ENCODE measurements at regions not wholly inside any gene's neighbourhood (a gene's known extent, or its start where the extent isn't known, plus 50 kb on each side); places are given as distances from the start of the nearest gene placed in this dataset.

- no peaks in the 10 kb centered on the region for H3K27me3 ChIP-seq
Observed at GRCh38 chr14:34243001-34243400, 219.0 kb downstream of the SPTSSA start.

GRCh38 chr14:34241185-34241711 lies 220.8 kb downstream of the SPTSSA start:
- 36 to 66% methylated on average over 3 of the region's 3 CpGs for WGBS, 2 donors (ENCODE audit: low coverage in 1 of 2)
- no peak overlapping the region for H3K27ac ChIP-seq
- H3K9me3 ChIP-seq = no peaks in the 10 kb centered on the region
- ATAC-seq = no peak
- H3K4me3 ChIP-seq = no peak overlapping the region
- TF ChIP-seq EP300 (IDR thresholded peaks at IDR 0.05) (no peak), POLR2AphosphoS5 (IDR thresholded peaks at IDR 0.05) (no peak)
- TF ChIP-seq, protein P1, sequence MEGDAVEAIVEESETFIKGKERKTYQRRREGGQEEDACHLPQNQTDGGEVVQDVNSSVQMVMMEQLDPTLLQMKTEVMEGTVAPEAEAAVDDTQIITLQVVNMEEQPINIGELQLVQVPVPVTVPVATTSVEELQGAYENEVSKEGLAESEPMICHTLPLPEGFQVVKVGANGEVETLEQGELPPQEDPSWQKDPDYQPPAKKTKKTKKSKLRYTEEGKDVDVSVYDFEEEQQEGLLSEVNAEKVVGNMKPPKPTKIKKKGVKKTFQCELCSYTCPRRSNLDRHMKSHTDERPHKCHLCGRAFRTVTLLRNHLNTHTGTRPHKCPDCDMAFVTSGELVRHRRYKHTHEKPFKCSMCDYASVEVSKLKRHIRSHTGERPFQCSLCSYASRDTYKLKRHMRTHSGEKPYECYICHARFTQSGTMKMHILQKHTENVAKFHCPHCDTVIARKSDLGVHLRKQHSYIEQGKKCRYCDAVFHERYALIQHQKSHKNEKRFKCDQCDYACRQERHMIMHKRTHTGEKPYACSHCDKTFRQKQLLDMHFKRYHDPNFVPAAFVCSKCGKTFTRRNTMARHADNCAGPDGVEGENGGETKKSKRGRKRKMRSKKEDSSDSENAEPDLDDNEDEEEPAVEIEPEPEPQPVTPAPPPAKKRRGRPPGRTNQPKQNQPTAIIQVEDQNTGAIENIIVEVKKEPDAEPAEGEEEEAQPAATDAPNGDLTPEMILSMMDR (IDR thresholded peaks at IDR 0.05) = no peak
- no peaks in the 10 kb centered on the region for H3K27me3 ChIP-seq
- H3K4me1 ChIP-seq = peaks cover 1 to 30% (median 3%) of the 10 kb centered on the region in 3 donors
- no peaks in the 10 kb centered on the region for H3K36me3 ChIP-seq

More at GRCh38 chr14:34243001-34243400, 219.0 kb downstream of the SPTSSA start:
- WGBS, 2 donors (ENCODE audit: low coverage in 1 of 2) = 100% methylated on average over 1 of the region's 1 CpG
- Histone ChIP-seq H3K4me3 (no peak overlapping the region), H3K4me1 (peaks cover 0 to 20% (median 0%) of the 10 kb centered on the region in 3 donors), H3K36me3 (no peaks in the 10 kb centered on the region), H3K9me3 (no peaks in the 10 kb centered on the region), H3K27ac (no peak overlapping the region)
- ATAC-seq = no peak
- TF ChIP-seq, protein P1 (IDR thresholded peaks at IDR 0.05) = no peak
- TF ChIP-seq EP300 (IDR thresholded peaks at IDR 0.05) = no peak
- no peak for TF ChIP-seq POLR2AphosphoS5 (IDR thresholded peaks at IDR 0.05)
- TF ChIP-seq POLR2A (IDR thresholded peaks at IDR 0.05) = no peak

DNA sequence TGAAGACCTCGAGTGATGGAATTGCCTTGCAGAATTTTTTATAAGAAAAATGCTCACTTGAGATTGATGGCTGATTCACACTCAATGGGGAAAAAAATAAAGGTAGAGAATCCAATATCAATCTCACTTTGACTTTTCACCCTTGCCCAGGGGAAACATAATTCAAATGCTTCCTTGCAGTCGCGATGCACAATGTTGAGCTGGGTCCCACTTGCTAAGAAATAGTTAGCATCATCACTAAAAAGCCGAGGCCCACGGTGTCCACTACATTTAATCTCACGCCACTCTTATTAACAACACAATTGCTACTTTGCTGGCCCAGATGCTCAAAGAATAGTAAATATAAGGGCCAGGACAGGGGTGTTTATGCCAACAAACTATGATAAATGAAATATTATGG lies 223.4 kb downstream of the SPTSSA start:
- TF ChIP-seq EP300 (IDR thresholded peaks at IDR 0.05) (no peak), POLR2AphosphoS5 (IDR thresholded peaks at IDR 0.05) (no peak), POLR2A (IDR thresholded peaks at IDR 0.05) (no peak)
- TF ChIP-seq, protein P1 (IDR thresholded peaks at IDR 0.05) = no peak
- peaks cover 5 to 56% (median 16%) of the 10 kb centered on the region in 3 donors for H3K4me1 ChIP-seq
- WGBS, 2 donors (ENCODE audit: low coverage in 1 of 2) = 78% methylated on average over 6 of the region's 6 CpGs
- no peak for ATAC-seq
- no peaks in the 10 kb centered on the region for H3K27me3 ChIP-seq
- no peaks in the 10 kb centered on the region for H3K9me3 ChIP-seq
- H3K4me3 ChIP-seq = no peak overlapping the region
- H3K27ac ChIP-seq = peak overlapping the region in 3 of 4 donors; percentile 6 to 86 (median 71)
- H3K36me3 ChIP-seq = no peaks in the 10 kb centered on the region

DNA sequence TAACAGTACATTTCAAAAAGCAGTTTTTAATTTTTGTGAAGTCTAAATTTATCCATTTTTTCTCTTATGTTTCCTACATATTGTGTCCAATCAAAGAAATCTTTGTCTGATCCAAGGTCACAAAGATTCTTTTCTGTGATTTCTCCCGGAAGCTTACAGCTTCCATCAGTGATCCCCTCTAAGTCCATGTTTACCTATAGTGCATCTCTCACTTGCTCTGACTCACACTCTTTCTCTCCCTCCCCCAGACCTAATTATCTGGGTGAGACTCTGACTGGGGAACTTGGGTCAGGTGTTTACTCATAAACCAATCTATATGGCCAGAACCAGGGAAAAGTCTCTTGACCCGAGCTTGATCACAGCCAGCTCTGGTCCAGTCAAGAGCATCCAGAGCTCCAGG lies 224.4 kb downstream of the SPTSSA start:
- H3K27me3 ChIP-seq = no peaks in the 10 kb centered on the region
- WGBS, 2 donors (ENCODE audit: low coverage in 1 of 2) = 73 to 100% methylated on average over 1 of the region's 2 CpGs
- no peaks in the 10 kb centered on the region for H3K36me3 ChIP-seq
- H3K4me3 ChIP-seq = no peak overlapping the region
- peak overlapping the region in 2 of 4 donors; percentile 71 to 86 for H3K27ac ChIP-seq
- peaks cover 5 to 65% (median 18%) of the 10 kb centered on the region in 3 donors for H3K4me1 ChIP-seq
- H3K9me3 ChIP-seq = no peaks in the 10 kb centered on the region
- TF ChIP-seq, protein P1 (IDR thresholded peaks at IDR 0.05) = no peak
- TF ChIP-seq EP300 (IDR thresholded peaks at IDR 0.05) (no peak), POLR2AphosphoS5 (IDR thresholded peaks at IDR 0.05) (no peak), POLR2A (IDR thresholded peaks at IDR 0.05) (no peak)
- ATAC-seq = no peak

DNA sequence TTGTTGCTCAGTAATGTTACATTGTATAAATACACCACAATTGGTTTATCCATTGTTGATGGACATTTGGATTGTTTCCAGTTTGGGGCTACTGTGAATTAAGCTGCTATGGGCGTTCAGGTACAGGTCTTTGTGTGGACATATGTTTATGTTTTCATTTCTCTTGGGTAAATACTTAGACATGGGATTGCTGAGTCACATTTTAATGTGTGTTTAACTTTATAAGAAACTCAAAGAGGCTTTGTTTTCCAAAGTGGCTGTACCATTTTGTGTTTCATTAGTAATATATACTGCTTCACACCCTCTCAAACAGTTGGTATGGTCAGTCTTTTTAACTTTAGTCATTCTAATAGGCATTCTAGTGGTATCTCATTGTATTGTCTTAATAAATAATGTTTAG lies 225.0 kb downstream of the SPTSSA start:
- TF ChIP-seq POLR2AphosphoS5 (IDR thresholded peaks at IDR 0.05) (no peak), POLR2A (IDR thresholded peaks at IDR 0.05) (no peak), EP300 (IDR thresholded peaks at IDR 0.05) (no peak)
- TF ChIP-seq, protein P1 (IDR thresholded peaks at IDR 0.05) = no peak
- H3K4me1 ChIP-seq = peaks cover 5 to 65% (median 18%) of the 10 kb centered on the region in 3 donors

More for the DNA sequence above, 225.0 kb downstream of the SPTSSA start:
- Histone ChIP-seq H3K4me3 (no peak overlapping the region), H3K36me3 (no peaks in the 10 kb centered on the region), H3K27me3 (no peaks in the 10 kb centered on the region), H3K27ac (peak overlapping the region in 3 of 4 donors; percentile 71 to 86 (median 85)), H3K9me3 (no peaks in the 10 kb centered on the region)
- no peak for ATAC-seq
- 40 to 50% methylated on average over 1 of the region's 1 CpG for WGBS, 2 donors (ENCODE audit: low coverage in 1 of 2)
